ENCODE measurements at regions not wholly inside any gene's neighbourhood (a gene's known extent, or its start where the extent isn't known, plus 50 kb on each side); places are given as distances from the start of the nearest gene placed in this dataset.

DNA sequence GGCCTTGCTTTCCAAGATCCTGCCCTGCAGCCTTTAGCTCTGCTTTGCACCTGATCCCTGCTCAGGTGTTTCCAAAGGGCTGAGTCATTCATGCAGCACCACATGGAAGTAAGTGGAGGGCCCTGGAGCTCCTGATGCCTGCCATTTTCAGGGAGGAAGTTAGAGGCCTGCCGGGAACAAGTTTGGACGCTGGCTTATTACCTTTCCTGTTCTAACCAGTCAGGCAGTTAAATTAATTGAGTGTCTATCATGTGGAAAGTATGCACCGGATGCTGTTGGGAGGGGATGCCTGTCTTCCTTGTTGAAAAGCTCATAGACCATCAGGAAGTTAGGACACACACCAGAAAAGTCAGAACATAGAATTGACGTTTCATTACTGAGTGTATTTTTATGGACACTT, 73.7 kb upstream of the PLET1 start:
- Histone ChIP-seq H3K4me3 (ENCODE audit: low read length) (no peak overlapping the region), H3K27ac (ENCODE audit: low read depth in 1 of 2, low read length in 2 of 2) (no peak overlapping the region), H3K36me3 (ENCODE audit: insufficient read depth, low read length) (no peaks in the 10 kb centered on the region), H3K4me1 (ENCODE audit: insufficient read depth, low read length) (no peaks in the 10 kb centered on the region), H3K27me3 (ENCODE audit: control insufficient read depth in 1 of 2, insufficient read depth in 2 of 2, low read length in 2 of 2) (no peaks in the 10 kb centered on the region), H3K9me3 (ENCODE audit: control insufficient read depth in 1 of 2, insufficient read depth in 1 of 2, low read length in 2 of 2) (no peaks in the 10 kb centered on the region)
- Mint-ChIP-seq H3K27ac (no peak overlapping the region), H3K4me3 (no peak overlapping the region), H3K36me3 (ENCODE audit: low read depth) (peaks cover 23% of the 10 kb centered on the region), H3K9me3 (no peaks in the 10 kb centered on the region), H3K4me1 (ENCODE audit: low read depth) (no peaks in the 10 kb centered on the region), H3K27me3 (no peaks in the 10 kb centered on the region)
- DNase-seq (no peak), ATAC-seq (ENCODE audit: poor library complexity) (no peak)
- intact Hi-C loops (cut with DNase I, micrococcal nuclease) = no loop called here
- POLR2A ChIA-PET = no interaction called here
- TF ChIP-seq, protein P1, sequence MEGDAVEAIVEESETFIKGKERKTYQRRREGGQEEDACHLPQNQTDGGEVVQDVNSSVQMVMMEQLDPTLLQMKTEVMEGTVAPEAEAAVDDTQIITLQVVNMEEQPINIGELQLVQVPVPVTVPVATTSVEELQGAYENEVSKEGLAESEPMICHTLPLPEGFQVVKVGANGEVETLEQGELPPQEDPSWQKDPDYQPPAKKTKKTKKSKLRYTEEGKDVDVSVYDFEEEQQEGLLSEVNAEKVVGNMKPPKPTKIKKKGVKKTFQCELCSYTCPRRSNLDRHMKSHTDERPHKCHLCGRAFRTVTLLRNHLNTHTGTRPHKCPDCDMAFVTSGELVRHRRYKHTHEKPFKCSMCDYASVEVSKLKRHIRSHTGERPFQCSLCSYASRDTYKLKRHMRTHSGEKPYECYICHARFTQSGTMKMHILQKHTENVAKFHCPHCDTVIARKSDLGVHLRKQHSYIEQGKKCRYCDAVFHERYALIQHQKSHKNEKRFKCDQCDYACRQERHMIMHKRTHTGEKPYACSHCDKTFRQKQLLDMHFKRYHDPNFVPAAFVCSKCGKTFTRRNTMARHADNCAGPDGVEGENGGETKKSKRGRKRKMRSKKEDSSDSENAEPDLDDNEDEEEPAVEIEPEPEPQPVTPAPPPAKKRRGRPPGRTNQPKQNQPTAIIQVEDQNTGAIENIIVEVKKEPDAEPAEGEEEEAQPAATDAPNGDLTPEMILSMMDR (IDR thresholded peaks at IDR 0.05) = no peak
- CTCF ChIA-PET = no interaction called here

DNA sequence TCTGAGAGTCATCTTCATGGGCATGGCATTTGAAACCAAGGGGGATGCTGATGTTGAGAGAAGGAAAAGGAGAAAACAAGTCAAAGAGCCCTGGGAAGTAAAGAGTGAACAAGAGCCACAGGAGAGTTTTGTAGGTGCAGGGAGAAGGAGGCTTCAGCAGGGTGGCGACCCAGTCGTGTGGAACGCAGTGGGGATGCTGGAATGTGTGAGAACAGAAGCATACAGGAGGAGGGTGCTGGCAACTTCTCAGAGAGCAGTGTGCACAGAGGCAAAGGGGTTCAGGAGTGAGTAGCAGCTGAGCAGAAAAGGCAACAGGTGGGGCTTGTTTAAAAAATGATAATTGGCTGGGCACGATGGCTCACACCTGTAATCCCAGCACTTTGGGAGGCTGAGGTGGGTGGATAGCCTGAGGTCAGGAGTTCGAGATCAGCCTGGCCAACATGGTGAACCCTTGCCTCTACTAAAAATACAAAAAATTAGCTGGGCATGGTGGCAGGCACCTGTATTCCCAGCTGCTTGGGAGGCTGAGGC, 75.8 kb upstream of the PLET1 start:
- no peaks in the 10 kb centered on the region for H3K4me1 ChIP-seq (ENCODE audit: insufficient read depth, low read length)

DNA sequence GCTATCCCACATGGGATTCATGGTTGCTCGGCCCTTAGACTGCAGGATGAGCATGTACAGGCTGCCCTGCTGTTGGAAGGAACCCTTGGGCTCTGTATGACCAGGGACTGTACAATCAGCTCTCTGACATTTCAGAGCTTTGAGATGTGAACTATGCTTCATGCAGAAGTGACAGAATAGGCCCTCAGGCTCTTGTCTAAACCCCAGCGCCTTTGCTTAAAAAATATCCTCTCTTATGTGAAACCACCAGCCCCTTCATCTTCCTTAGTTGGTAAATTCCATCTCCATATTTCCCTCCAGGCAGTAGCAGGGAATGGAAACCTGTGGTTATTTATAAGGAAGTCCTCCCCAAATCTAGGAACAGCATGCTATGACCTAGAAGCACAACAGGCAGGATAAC, 78.9 kb upstream of the PLET1 start:
- Mint-ChIP-seq H3K27me3 (no peaks in the 10 kb centered on the region), H3K4me1 (ENCODE audit: low read depth) (no peaks in the 10 kb centered on the region), H3K27ac (no peak overlapping the region), H3K36me3 (ENCODE audit: low read depth) (peaks cover 21% of the 10 kb centered on the region), H3K4me3 (no peak overlapping the region), H3K9me3 (no peaks in the 10 kb centered on the region)
- CTCF ChIA-PET = no interaction called here
- DNase-seq (no peak), ATAC-seq (ENCODE audit: poor library complexity) (no peak)
- H3K36me3 ChIP-seq (ENCODE audit: insufficient read depth, low read length) = no peaks in the 10 kb centered on the region
- no peaks in the 10 kb centered on the region for H3K4me1 ChIP-seq (ENCODE audit: insufficient read depth, low read length)
- TF ChIP-seq, protein P1 (IDR thresholded peaks at IDR 0.05) = no peak
- H3K27me3 ChIP-seq (ENCODE audit: control insufficient read depth in 1 of 2, insufficient read depth in 2 of 2, low read length in 2 of 2) = no peaks in the 10 kb centered on the region
- H3K27ac ChIP-seq (ENCODE audit: low read depth in 1 of 2, low read length in 2 of 2) = no peak overlapping the region
- POLR2A ChIA-PET = no interaction called here
- no peak overlapping the region for H3K4me3 ChIP-seq (ENCODE audit: low read length)
- no peaks in the 10 kb centered on the region for H3K9me3 ChIP-seq (ENCODE audit: control insufficient read depth in 1 of 2, insufficient read depth in 1 of 2, low read length in 2 of 2)
- intact Hi-C loops (cut with DNase I, micrococcal nuclease) = no loop called here

More for the DNA sequence above, 75.8 kb upstream of the PLET1 start:
- no peaks in the 10 kb centered on the region for H3K9me3 ChIP-seq (ENCODE audit: control insufficient read depth in 1 of 2, insufficient read depth in 1 of 2, low read length in 2 of 2)
- no peak overlapping the region for H3K4me3 Mint-ChIP-seq
- TF ChIP-seq, protein P1 (IDR thresholded peaks at IDR 0.05) = no peak
- no peaks in the 10 kb centered on the region for H3K4me1 Mint-ChIP-seq (ENCODE audit: low read depth)
- H3K4me3 ChIP-seq (ENCODE audit: low read length) = no peak overlapping the region
- H3K27me3 ChIP-seq (ENCODE audit: control insufficient read depth in 1 of 2, insufficient read depth in 2 of 2, low read length in 2 of 2) = no peaks in the 10 kb centered on the region
- H3K9me3 Mint-ChIP-seq = no peaks in the 10 kb centered on the region
- no peaks in the 10 kb centered on the region for H3K27me3 Mint-ChIP-seq
- no peaks in the 10 kb centered on the region for H3K36me3 ChIP-seq (ENCODE audit: insufficient read depth, low read length)
- peaks cover 15% of the 10 kb centered on the region for H3K36me3 Mint-ChIP-seq (ENCODE audit: low read depth)
- DNase-seq = no peak
- intact Hi-C loops (cut with DNase I, micrococcal nuclease) = no loop called here
- POLR2A ChIA-PET = no interaction called here
- no peak overlapping the region for H3K27ac ChIP-seq (ENCODE audit: low read depth in 1 of 2, low read length in 2 of 2)
- ATAC-seq (ENCODE audit: poor library complexity) = no peak
- no peak overlapping the region for H3K27ac Mint-ChIP-seq
- CTCF ChIA-PET = no interaction called here

Data from CD4-positive, alpha-beta T cell (primary cell).